Transverse colon (tissue), 4 donors: ENCODE measurements at regions not wholly inside any gene's neighbourhood (a gene's known extent, or its start where the extent isn't known, plus 50 kb on each side); places are given as distances from the start of the nearest gene placed in this dataset.

ENCODE experiments used
- DNase-seq: peaks from one replicate; pipeline ENCODE4 v3.0.0-alpha.2; 2019
- H3K27ac ChIP-seq, 4 donors: fragments of 200-600 bp; sonication (generic); 2 replicates each; pipeline ENCODE4 v1.5.1; 2016 to 2018; ENCODE audit warnings: inconsistent platforms in 4 of 4
- H3K27me3 ChIP-seq: fragments of 200-600 bp; sonication (generic); 2 replicates; pipeline ENCODE4 v1.5.1; 2017; ENCODE audit warnings: inconsistent platforms
- H3K36me3 ChIP-seq, 4 donors: fragments of 200-600 bp; sonication (generic); 2 replicates each; pipeline ENCODE4 v1.5.1; 2017 to 2019; ENCODE audit warnings: inconsistent platforms in 4 of 4
- H3K4me1 ChIP-seq, 4 donors: fragments of 200-600 bp; sonication (generic); 2 replicates each; pipeline ENCODE4 v1.5.1; 2017 to 2020; ENCODE audit warnings: inconsistent platforms in 4 of 4
- H3K4me3 ChIP-seq, 4 donors: fragments of 200-600 bp; sonication (generic); 1 replicate in 1 of 4; 2 replicates in 3 of 4; pipeline versions ENCODE4 v1.5.1 to v1.6.1; 2017 to 2019; ENCODE audit warnings: inconsistent platforms in 4 of 4
- H3K9me3 ChIP-seq, 2 donors: fragments of 200-600 bp; sonication (generic); 2 replicates each; pipeline ENCODE4 v1.5.1; 2017 to 2019; ENCODE audit warnings: inconsistent platforms in 2 of 2
- CTCF ChIP-seq, 5 experiments: fragments of 200-600 bp in 3 of 5; fragments of 450-650 bp in 2 of 5; sonication (generic) in 3 of 5; IDR thresholded peaks; 1 replicate in 2 of 5; 2 replicates in 3 of 5; pipeline ENCODE4 v1.5.1; 2016 to 2017; ENCODE audit warnings: antibody characterized with exemption in 5 of 5, inconsistent platforms in 3 of 5, mild to moderate bottlenecking in 2 of 5, moderate library complexity in 1 of 5
- EP300 ChIP-seq: sonication (generic); formaldehyde crosslinking; IDR thresholded peaks from one replicate; pipeline ENCODE4 v1.6.1; 2017; ENCODE audit warnings: antibody characterized with exemption, low read depth
- POLR2A ChIP-seq: fragments of 450-650 bp; IDR thresholded peaks from one replicate; pipeline ENCODE4 v1.6.1; 2016; ENCODE audit warnings: antibody characterized with exemption, mild to moderate bottlenecking, moderate library complexity
- POLR2AphosphoS5 ChIP-seq, 3 donors: sonication (generic); formaldehyde crosslinking; IDR thresholded peaks; one replicate each; pipeline ENCODE4 v1.6.1; 2016; ENCODE audit warnings: antibody characterized with exemption in 3 of 3
- WGBS, 2 donors: methylation state at CpG; one replicate each; pipeline ENCODE4 v1.1.5; 2018; ENCODE audit warnings: low coverage in 1 of 2; 5-methylcytosine and 5-hydroxymethylcytosine counted together
- in situ Hi-C, 4 donors: fragments of 200-750 bp; cut with MboI; loops; one replicate each; pipeline versions ENCODE4 v1.15.0 to v1.15.1; 2017; ENCODE audit warnings: low sequenced_read_pairs in 3 of 4, low pct_ligation_motif_present in 1 of 4, low pct_unique_long_range_greater_than_20kb in 1 of 4
- intact Hi-C: fragments of 100-400 bp; cut with DNase I; formaldehyde crosslinking; loops from one replicate; pipeline ENCODE4 v1.15.1; 2023; ENCODE audit warnings: low total_unique reads

- Histone ChIP-seq H3K4me3 (no peak overlapping the region), H3K36me3 (no peaks in the 10 kb centered on the region), H3K4me1 (peaks cover 28 to 49% (median 36%) of the 10 kb centered on the region in 4 donors), H3K27ac (peak overlapping the region; percentile 5 to 56 (median 32)), H3K27me3 (no peaks in the 10 kb centered on the region), H3K9me3 (no peaks in the 10 kb centered on the region)
- no peak for DNase-seq
- no peak for TF ChIP-seq EP300
- TF ChIP-seq CTCF (IDR thresholded peaks at IDR 0.05): peak in 1 of 5 experiments; percentile 17
- TF ChIP-seq POLR2A: no peak
- no peak for TF ChIP-seq POLR2AphosphoS5 (IDR thresholded peaks at IDR 0.05)
- 50 to 64% methylated on average over 2 to 12 of the region's 12 CpGs for WGBS, 2 donors
- in situ Hi-C loops: no loop called here
- intact Hi-C loops: no loop called here
Measured at GRCh38 chr12:92539976-92540781, 162.6 kb upstream of the PLEKHG7 start.

- TF ChIP-seq EP300 (no peak), POLR2AphosphoS5 (IDR thresholded peaks at IDR 0.05) (no peak), POLR2A (no peak), CTCF (IDR thresholded peaks at IDR 0.05) (no peak)
- H3K4me3 ChIP-seq: no peak overlapping the region
- H3K27ac ChIP-seq: peak overlapping the region; percentile 9 to 56 (median 32)
- DNase-seq: no peak
- no peaks in the 10 kb centered on the region for H3K27me3 ChIP-seq
- intact Hi-C loops: no loop called here
- WGBS, 2 donors: 42 to 51% methylated on average over 3 to 5 of the region's 5 CpGs
- in situ Hi-C loops: no loop called here
- no peaks in the 10 kb centered on the region for H3K36me3 ChIP-seq
- H3K4me1 ChIP-seq: peaks cover 28 to 42% (median 30%) of the 10 kb centered on the region in 4 donors
- H3K9me3 ChIP-seq: no peaks in the 10 kb centered on the region
Measured at GRCh38 chr12:92539110-92539749, 163.6 kb upstream of the PLEKHG7 start.

DNA sequence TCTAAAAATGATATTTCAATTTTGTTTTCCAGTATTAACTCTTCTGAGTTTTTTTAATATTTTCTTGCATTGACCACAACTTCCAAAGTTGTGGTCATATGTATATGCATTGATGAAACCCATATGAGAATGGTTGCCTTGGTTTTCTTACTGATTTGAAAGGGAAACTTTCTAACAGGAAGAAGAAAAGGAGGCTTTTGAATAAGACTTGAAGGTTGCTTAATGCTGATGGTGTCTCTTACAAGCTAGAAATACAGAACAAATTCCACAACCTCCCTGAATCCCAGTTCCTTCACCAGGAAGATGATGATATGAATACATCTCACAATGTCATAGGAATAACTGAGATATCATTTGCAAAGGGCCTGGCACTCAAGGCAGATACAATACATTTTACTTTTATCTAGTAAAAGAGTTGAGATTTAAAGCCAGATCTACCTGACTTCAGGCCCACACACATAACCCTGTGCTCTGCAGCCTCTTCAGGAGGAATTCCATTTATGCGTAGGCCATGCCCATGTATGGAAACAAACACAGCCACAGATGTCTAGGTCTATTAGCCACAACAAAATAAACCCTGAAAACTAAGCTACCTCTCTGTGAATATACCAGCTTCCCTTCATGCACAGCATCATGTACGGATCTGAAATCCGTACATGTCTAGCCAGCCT is 165.4 kb upstream of the PLEKHG7 start:
- DNase-seq: no peak
- Histone ChIP-seq H3K27me3 (no peaks in the 10 kb centered on the region), H3K4me1 (peaks cover 13 to 24% (median 17%) of the 10 kb centered on the region in 4 donors), H3K36me3 (no peaks in the 10 kb centered on the region), H3K27ac (no peak overlapping the region), H3K4me3 (no peak overlapping the region), H3K9me3 (no peaks in the 10 kb centered on the region)
- no peak for TF ChIP-seq POLR2AphosphoS5 (IDR thresholded peaks at IDR 0.05)
- no peak for TF ChIP-seq CTCF (IDR thresholded peaks at IDR 0.05)
- no peak for TF ChIP-seq POLR2A
- intact Hi-C loops (no loop called here), in situ Hi-C loops (no loop called here)
- WGBS, 2 donors: 83 to 90% methylated on average over 2 to 3 of the region's 3 CpGs

DNA sequence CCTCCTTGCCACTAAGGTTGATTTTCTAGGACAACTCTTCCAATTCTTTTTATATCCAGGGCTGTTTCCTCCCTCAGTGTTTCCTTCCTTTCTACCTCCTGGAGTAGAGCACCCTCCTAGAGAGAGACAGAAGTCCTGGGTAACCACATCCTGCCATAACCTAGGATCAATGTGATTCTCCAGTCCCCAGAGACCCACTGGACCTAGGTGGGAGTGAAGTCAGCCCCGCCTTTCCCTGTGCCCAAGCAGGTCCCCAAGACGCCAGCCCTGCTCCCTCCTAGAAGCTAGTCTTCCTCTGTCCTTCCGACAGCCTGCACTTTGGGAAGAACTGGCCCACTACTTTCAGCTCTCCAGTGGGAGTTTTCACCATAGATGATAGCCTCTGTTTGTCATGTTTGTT is 166.8 kb upstream of the PLEKHG7 start:
- 100% methylated on average over 3 of the region's 3 CpGs for WGBS, 2 donors
- no peaks in the 10 kb centered on the region for H3K36me3 ChIP-seq
- no peaks in the 10 kb centered on the region for H3K27me3 ChIP-seq
- H3K4me1 ChIP-seq: peaks cover 13 to 23% (median 17%) of the 10 kb centered on the region in 4 donors
- no peak overlapping the region for H3K27ac ChIP-seq
- no peak overlapping the region for H3K4me3 ChIP-seq
- no peak for TF ChIP-seq EP300
- no peak for TF ChIP-seq POLR2AphosphoS5 (IDR thresholded peaks at IDR 0.05)
- TF ChIP-seq CTCF (IDR thresholded peaks at IDR 0.05): no peak
- no peak for TF ChIP-seq POLR2A
- no peak for DNase-seq
- intact Hi-C loops (no loop called here), in situ Hi-C loops (no loop called here)
- no peaks in the 10 kb centered on the region for H3K9me3 ChIP-seq
